GM18505 (cell line): ENCODE measurements at regions not wholly inside any gene's neighbourhood (a gene's known extent, or its start where the extent isn't known, plus 50 kb on each side); places are given as distances from the start of the nearest gene placed in this dataset.
A peak's percentile ranks its signal among the peaks of the same experiment; 100 is the strongest.

Experiments used
- ATAC-seq: cut with Tn5 transposase; IDR thresholded peaks from one replicate; pipeline ENCODE4 v1.9.1; 2021; ENCODE audit not compliant: unreplicated experiment
- POLR2A ChIP-seq: IDR thresholded peaks from 4 replicates; pipeline ENCODE4 v1.6.1; 2011; ENCODE audit warnings: borderline replicate concordance; ENCODE audit not compliant: insufficient read depth, insufficient read length; ENCODE audit errors: extremely low read depth

DNA sequence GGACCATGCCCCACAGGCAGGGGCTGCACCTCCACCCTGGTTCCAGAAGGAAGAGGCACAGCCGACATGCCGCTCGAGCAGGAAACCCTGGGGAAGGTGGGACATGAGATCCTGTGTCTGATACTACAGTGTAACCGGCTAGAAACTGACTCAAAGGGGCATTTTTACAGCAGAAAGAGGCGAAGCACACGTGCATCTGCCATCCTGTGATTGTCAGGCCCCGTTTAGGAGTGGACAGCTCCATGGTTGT, 62.7 kb downstream of the SIK1 start:
- TF ChIP-seq POLR2A: no peak
- ATAC-seq: no peak

DNA sequence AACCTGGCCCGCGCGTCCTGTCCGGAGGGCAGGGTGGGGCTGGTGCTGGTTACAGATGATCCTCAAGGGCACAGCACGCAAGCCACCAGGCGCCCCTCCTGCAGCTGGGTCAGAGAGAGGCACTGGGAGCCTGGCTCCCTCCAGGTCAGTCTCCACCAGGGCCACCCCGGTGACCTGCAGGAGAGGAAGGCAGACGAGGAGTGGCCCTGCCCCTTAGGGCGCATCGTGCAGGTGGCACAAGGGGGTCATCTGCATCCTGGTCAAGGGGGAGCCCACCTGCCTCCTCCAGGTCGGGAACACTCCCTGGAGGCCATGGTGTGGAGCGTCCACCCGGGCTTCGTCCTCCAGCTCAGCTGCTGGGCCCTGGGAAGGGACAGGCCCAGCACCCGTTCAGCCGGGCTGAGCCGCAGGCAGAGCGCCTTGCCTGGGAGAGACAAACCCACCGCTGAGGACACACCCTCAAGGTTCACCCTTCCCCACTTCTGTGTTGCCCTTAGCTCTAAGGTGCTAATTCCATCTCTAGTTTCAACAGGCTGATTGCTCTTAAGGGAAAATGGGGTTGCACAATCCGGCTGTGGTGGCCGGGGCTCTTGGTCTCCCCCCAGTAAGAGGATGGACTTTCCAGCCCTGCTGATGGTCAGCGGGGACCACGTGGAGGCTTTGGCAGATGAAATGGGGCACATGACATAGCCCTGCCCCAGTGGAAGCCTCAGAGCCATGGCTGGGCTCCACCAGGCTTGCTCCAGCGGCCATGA, 63.2 kb downstream of the SIK1 start:
- ATAC-seq: no peak
- TF ChIP-seq POLR2A: no peak

DNA sequence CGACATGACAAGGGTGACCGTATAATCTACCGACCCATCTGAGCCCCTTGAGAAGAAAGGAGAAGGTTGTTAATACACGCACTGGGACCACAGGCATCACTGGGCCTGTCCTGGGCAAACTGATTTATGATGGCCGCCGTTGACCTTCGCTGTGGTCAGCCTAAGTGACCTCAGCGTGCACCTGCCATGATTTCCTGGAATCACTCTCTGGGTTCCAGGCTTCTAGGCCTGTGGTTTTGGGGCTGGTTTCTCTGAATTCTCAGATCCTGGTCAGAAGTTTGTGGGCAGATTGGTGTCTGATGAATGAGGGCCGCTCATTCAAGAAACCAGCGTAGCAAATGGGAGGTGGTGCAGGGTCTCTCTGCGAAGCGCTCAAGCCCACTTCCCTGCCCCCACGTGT, 64.0 kb downstream of the SIK1 start:
- no peak for TF ChIP-seq POLR2A
- ATAC-seq: no peak

DNA sequence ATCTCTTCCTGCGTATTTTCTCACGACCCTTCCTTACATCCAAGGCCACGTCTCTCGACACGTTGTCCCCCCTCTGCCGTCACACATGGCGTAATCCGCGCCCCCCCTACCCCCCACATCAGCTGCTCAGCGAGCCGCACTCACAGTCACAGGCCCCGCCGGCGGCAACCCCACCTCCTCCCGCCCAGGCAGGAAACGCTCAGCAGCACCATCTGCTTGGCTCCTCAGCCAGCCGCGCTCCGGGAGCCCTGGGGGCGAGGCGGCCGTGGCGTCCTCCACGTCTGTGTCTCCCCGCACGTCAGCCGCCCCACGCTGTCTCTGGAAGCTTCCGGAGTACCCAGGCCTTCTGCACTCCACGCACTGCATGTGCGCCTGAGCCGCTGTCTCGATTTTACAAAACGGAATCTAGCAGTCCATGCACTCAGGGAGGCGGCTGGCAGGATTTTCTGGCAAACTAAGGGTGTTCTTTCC, 64.6 kb downstream of the SIK1 start:
- peak; percentile 10 for TF ChIP-seq POLR2A
- ATAC-seq: peak; percentile 49

DNA sequence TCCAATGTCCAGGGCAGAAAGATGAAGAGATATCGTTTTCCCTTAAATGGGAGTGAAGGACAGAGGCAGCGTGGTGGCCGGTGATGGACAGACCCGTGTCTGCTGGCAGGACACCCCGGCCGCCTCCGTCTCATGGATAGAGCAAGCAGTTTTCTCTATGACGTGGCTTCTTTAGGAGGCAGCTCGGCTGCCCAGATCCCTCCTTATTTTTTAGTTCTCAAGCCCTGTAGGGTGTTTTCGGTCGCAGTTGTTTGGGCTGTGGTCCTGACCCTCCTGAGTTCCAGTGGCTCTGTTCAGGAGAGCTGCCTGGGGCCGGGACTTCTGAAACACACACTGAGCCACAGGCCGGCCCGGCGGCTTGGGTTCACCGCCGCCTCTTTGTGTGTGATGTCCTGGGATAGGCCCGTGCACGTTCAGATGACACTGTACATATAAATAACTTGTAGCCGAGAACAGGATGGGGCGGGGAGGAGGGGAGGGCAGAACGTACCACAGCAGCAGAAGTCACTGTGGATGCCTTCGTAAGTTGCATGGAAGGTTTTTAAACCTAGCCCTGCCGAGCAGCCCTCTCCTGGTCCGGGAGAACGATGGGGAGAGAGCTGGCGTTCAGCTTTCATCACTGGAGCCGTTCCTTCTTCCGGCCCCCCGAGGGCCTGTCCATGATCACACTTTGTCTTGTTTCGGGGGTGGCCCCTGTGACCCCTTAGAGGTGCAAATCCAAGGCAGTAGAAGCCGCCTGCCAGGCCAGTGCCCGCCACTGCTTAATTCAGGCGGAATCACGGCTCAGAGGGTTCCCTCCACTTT, 65.2 kb downstream of the SIK1 start:
- peak; percentile 45 for ATAC-seq
- peak; percentile 67 for TF ChIP-seq POLR2A

DNA sequence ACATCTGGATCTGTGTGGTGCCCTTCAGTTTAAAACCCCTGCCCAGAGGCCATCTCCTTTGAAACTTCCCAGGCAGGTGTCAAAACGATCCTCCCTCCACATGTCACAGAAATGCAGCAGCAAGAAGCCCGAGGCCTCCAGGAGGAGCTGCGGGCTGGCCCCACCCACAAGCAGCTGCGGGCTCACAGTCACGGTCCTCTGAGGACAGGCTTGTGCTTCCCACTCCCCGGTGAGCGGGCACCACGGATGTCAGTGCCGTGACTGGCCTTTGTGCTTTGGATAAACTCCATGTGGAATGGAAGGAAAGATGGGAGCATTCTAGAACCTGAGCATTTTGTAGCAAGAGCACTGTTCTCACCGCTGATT, 65.8 kb downstream of the SIK1 start:
- TF ChIP-seq POLR2A: no peak
- ATAC-seq: no peak

DNA sequence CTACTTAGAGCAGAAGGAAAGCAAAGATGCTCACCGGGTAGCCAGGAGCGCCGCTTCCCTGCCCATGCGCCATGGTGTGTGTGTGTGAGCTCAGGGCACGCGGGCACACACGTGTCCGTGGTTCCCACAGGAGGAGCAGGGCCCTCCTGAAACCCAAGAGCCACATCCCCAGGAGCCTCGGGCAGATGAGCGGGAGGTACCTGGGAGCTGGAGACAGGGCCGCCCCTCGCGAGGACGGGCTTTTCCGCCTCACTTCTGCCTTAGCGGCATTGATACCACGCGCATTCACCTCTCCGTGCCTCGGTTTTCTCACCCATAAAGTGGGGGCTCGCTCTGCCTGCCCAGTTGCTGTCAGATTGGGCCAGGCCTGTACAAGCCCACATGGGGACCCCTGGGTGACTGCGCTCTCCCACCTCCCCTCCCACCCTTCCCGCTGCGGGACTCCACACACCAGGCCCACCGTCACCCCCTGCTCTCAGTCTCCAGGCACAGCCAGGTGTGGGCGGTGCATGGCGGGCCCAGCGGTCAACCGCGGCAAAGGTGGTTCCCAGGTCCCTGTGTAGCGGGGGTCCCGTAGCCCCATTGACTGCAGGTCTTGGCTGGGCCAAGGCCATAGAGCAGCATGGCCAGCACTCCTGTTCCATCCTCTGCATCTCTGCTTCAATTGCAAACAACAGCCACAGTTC, 66.3 kb downstream of the SIK1 start:
- ATAC-seq: no peak
- TF ChIP-seq POLR2A: no peak

DNA sequence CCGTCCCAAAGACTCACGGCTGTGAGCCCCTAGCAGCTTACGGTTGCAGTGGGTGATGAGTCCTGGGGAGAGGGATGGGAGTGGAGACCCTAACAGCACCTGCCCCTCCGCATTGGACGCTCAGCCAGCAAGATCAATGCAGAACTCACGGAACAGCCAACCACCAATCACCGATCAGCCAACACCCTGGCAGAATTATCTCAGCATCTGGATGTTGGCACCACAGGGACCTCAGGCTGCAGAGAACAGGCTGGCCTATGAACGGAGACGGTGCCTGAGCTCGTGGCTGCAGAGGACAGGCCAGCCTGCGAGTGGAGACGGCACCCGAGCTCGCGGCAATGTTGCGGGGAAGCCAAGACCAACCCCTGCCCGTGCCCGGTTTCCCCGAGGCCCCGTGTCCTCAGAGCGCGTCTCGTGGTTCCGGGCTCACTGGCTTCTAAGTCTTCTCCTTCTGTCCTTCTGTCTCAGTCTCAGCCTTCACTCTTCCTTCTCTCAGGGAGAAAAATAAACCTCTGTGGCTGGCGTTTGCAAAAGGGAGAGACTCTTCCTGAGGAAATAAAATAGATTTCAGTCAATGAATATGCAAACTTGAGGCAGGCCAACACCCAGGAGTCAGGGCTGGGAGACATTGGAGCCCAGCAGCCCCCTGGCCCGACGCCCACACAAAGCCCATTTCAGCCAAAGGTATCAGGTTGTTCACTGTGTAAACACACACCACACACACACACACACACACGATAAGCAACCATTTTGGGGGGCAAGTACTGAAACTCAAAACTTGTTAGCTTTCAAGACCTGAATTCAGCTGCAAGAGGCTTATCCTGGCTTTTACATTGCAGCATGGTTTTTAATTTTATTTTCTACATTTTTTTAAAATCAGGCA, 67.8 kb downstream of the SIK1 start:
- no peak for ATAC-seq
- TF ChIP-seq POLR2A: no peak

DNA sequence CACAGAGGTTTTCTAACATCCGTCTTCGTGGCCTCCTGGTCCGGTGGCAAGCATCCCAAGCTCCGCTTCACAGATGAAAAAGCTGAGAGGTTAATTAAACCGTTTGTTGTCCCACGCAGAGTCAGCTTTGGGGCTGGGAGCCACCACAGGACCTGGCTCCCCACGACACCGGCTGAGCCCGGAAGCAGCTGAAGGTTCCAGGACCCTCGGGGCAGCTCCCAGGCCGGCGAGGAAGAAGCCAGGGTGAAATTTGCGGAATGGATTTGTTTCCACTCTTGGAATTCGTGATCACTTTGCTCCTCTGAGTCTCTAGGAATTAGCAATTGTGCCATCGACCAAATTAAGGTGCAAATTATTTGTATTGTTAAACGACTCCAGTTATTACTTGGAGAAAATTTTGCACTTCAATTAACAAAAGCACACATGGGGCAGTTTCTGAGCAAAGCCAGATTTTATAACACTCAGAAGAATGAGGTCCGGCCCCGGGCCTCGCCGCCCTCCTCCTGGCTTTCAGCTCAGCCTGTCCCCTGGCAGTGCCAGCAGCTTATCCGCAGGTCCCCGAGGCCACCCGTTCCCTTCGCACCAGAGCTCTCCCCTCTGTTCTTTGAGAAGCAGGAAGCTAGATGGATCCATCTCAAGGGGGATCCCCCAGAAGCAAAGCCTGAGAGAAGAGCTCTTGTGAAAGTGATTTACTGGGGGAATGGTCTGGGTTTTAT, 69.1 kb downstream of the SIK1 start:
- no peak for ATAC-seq
- no peak for TF ChIP-seq POLR2A

DNA sequence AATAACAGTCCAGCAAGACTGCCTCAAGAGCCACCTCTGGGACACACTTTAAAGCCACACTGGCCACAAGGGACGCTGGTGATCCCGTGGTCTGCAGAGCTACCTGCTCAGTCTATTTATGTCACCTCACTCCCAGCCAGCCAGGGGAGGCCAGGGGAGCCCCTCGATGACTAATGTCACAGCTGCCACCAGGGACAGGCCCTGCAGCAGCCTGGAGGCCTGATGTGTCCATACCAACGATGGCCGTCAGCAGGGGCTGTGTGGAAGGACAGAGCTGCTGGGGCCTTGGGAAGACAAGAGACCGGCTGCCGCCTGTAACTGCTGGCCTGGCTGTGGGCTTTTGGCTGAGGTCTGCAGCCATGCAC, 71.0 kb downstream of the SIK1 start:
- TF ChIP-seq POLR2A: peak; percentile 34
- ATAC-seq: no peak

DNA sequence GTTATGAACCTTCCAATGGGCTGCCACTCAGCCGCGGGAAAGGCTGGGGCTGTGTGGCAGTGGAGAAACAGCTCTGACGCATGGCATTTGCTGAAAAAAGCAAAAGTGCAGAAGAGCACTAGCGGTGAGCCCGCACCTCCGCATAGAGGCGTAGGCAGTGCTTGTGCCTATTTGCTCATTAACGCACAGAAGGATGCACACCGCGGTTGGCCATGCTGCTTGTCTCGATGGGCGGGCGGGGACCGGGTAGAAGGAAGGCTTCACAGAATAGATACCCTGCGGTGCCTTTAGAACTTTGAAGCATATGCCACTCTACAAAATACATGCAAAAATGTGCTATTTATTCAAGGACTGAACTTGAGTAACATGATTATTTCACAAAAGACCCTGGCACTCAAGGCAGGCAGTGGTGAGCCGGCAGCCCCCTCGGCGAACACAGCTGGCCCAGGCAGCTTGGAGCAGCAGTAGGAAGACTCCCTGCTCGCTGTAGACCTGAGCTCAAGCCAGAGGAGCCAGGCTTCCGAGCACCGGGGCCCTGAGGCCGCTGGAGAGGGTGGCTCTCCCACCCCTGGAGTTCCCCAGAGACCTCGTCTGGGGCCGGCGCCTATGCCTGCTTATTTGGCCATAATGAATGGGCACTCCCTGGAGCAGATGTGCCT, 71.5 kb downstream of the SIK1 start:
- TF ChIP-seq POLR2A: no peak
- no peak for ATAC-seq

DNA sequence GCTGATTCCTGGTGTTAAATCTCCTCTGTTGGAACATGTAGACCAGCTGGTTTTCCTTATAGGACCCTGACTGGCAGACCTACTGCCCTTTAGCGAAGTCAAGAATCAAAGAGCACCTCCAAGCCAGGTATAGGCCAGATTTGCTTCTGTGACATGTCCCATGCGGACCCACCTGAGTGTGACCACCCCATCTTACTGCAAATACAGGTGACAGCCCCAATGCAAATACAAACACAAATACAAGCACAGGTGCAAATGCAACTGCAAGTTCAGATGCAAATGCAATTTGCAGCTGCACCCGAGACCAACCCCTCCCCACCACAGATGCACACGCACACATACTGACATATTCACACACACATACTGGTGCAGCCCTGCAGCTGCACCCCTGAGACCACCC, 72.3 kb downstream of the SIK1 start:
- no peak for ATAC-seq
- no peak for TF ChIP-seq POLR2A
